NCI-H82 treated with DMSO at 0.1 percent for 48 hours (cell line): ENCODE measurements at regions not wholly inside any gene's neighbourhood (a gene's known extent, or its start where the extent isn't known, plus 50 kb on each side); places are given as distances from the start of the nearest gene placed in this dataset.
"Not testable (repeated sequence)": the region's sequence is repeated elsewhere in the genome, so short reads cannot be mapped to it uniquely, and the experiment has no call there.

Experiments used
- DNase-seq: peaks from one replicate; lab custom pipeline; 2025; ENCODE audit not compliant: unreplicated experiment; lab: John Stamatoyannopoulos, UW

DNA sequence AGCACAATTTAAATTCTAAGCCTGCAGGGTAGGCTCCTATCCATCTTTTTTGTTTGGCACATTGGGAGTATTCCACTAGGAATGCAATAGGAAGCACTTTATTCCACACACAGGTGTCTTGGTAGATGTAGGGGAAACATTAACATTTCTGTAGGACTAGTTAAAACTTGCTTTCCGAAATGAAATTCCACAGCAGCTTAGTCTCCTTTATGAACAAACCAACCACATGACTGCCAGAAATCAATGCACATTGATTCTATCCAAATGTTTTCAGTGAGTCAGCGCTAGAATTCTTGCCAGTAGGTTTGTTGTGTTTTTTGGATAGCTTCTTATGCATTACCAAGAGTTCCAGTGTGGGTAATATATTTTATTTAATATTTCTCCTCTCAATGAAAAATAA, 207.9 kb upstream of the CSNK1A1L start:
- DNase-seq = no peak

- no peak for DNase-seq
Measured at GRCh38 chr13:37306778-37307544, 201.5 kb upstream of the CSNK1A1L start.

DNA sequence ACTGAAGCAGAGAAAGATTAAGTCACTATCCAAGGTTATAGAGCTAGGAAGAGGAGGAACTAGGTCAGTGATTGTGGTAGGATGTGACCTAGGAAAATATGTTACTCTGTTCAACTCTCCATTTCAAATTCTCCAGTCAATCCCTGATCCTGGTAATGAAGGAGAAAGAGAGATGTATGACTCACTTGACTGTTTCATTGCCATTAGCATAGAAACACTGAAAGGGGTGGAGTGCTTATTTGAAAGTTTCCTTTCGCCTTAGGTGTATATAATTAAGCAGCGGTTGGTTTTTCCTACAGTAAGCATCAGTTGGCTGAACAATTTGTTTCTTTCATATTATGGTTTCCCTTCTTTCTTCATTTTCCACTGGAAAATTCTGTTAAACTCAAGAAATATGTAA, 198.1 kb upstream of the CSNK1A1L start:
- DNase-seq = no peak

DNA sequence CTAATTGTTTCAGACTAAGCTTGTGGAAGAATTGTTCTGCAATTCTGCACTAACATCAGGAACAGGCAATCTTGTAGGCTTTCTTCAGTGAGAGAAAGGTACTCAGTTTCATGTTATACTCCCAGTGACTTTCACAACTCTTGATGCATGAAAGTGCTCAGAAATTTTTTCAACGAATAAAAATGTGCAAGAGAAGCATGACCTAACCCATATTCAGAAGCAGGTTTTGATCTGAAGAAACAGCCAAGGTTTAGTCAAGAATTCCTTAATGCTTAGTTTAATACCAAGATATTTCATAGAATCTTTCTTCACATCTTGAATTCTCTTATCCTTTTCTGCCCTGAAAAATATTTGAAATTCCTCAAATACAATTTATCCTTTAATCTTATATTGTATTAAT, 197.2 kb upstream of the CSNK1A1L start:
- DNase-seq = no peak

DNA sequence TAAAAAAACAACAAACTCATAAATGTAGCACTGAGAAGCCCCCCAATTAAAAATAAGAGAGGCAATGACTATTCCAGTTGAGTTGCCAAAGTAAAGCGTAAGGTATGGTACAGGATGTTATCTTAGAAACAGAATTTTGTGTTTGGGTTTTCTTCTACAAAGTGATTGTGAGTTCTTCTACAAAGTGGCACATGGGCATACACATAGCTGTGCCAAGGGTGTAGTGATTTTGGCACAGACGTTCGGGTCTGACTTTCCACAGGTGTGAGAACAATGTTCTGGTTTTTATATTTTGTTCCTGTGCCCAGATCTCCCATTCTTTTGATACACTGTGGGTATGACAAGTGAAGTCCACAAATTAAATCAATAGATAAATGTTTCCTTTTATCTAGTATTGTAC, 190.1 kb upstream of the CSNK1A1L start:
- DNase-seq = no peak

- DNase-seq = no peak
Measured at GRCh38 chr13:37295071-37295470, 189.6 kb upstream of the CSNK1A1L start.

DNA sequence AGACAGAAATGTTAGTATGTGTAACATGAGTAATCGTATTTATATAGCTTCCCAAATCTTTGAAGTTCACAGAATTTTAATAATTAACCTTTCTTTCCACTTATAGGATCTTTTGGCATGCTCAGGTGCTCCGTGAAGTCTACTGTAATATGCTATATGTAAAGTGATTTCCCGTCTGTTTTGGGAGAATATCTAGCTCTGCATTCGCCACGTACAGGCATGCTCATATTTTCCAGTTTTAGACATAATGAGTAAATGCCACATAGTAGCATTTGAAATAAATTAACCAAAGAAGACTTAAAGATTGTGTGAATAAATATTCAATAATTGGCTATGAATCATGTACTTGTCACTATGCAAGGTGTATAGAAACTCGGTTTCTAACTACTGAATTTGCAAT, 189.0 kb upstream of the CSNK1A1L start:
- no peak for DNase-seq

DNA sequence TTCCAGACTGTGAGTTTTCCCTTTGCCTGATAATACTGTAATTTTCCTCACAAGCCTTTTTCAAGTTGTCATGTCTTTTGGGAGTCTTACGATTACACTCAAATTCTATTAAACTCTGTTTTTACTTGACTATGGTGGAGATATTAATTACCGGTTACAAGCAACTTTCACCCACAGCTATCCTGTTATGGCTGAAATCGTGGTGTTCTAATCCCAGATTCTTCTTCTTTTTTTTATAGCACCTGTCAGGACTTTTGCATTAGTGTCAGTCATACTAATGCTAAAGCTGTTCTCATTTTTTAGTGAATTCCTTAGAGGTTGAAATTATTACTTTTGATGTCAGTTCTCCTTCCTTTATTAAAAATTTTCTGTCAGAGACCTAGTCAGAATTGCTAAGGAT, 187.8 kb upstream of the CSNK1A1L start:
- DNase-seq = no peak

GRCh38 chr13:37290716-37291505, 185.4 kb upstream of the CSNK1A1L start:
- no peak for DNase-seq

GRCh38 chr13:37289212-37289935, 183.9 kb upstream of the CSNK1A1L start:
- no peak for DNase-seq

DNA sequence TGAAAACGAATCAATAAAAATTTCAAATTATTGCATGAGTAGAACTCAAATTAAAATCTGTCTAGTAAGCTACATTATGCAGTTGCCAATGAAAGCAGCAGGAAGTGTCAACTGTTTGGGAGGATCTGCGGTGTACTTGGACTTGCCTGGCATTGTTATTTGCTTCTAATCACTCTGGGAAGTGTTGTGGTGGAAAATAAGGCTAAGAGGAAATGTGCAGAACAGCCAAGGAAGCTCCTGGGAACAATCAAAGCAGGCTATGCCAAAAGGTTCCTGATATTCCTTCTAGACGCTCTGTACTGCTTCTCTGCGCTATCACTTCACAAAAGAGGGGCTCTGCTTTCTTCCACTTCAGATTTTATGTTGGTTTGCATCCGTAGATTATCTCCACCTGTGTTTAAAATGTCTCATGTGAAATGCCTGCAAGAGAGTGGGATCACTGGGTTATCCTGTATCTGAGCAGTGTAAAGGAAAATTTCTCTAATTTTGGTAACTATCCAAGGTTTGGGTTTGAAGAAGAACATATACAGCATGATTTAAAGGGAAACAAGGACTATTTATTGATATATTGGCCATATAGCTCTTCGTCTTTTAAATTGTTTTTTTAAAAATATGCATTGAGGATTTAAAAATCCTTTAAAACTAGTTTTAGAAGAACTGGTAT, 182.7 kb upstream of the CSNK1A1L start:
- DNase-seq = no peak

DNA sequence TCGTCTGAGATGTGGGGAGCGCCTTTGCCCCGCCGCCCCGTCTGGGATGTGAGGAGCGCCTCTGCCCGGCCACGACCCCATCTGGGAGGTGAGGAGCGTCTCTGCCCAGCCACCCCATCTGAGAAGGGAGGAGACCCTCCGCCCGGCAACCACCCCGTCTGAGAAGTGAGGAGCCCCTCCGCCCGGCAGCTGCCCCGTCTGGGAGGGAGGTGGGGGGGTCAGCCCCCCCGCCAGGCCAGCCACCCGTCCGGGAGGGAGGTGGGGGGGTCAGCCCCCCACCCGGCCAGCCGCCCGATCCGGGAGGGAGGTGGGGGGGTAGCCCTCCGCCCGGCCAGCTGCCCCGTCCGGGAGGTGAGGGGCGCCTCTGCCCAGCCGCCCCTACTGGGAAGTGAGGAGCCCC, 174.8 kb upstream of the CSNK1A1L start:
- DNase-seq = not testable (repeated sequence)

GRCh38 chr13:37277435-37278144, 172.1 kb upstream of the CSNK1A1L start:
- DNase-seq = no peak

DNA sequence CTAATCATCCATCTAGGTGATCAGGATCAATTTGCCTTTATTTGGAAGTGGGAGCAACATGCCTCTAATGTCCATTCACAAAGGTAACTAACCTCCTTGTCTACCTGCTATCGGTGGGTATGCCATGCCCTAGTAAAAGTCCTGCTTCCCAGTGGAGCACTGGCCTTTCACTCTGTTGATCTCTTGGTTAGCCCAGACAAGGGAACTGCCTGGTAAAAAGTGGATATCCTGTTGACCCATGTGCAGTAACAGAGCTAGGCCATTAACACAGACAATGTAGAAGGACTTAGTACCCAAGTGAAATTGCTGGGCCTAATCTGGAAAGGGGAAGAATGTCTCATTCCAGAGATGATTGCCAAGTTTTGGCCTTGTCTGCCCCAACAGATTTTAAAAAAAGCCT, 171.5 kb upstream of the CSNK1A1L start:
- no peak for DNase-seq

- DNase-seq = no peak
Measured at GRCh38 chr13:37274569-37275497, 169.4 kb upstream of the CSNK1A1L start.

GRCh38 chr13:37273836-37274235, 168.4 kb upstream of the CSNK1A1L start:
- DNase-seq = no peak

GRCh38 chr13:37270226-37271001, 164.9 kb upstream of the CSNK1A1L start:
- no peak for DNase-seq

DNA sequence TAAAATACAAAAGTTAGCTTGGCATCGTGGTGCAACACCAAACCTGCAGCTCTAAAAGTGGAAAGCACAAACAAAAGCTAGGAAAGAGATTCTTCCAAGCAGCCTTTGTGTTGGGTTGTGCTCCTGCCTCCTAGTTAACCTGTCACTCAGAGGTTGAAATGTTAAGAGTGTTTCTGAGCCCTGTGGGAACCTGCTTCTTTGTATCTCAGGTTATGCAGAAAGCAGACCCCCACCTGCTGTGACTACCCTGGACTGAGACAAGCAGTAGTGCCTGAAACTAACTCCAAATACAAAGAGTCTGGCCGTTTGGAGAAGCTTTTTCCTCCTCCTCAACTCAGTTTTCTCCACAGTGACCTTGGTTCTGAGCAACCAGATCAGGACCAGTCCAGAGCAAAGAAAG, 158.4 kb upstream of the CSNK1A1L start:
- no peak for DNase-seq

GRCh38 chr13:37257706-37258105, 152.2 kb upstream of the CSNK1A1L start:
- DNase-seq = no peak
